H1 (cell line): ENCODE measurements at regions not wholly inside any gene's neighbourhood (a gene's known extent, or its start where the extent isn't known, plus 50 kb on each side); places are given as distances from the start of the nearest gene placed in this dataset.

Source experiments
- CTCF ChIA-PET: fragments of 300-600 bp; sonication (Branson Sonifier 250); formaldehyde crosslinking; loops from one replicate; lab custom pipeline; 2021; ENCODE audit not compliant: partially characterized antibody; lab: Charles Lee
- POLR2A ChIA-PET: fragments of 300-600 bp; sonication (Branson Sonifier 250); formaldehyde crosslinking; loops from one replicate; lab custom pipeline; 2021; ENCODE audit warnings: inconsistent platforms; ENCODE audit not compliant: partially characterized antibody; lab: Charles Lee
- DNase-seq, 2 experiments: peaks; one replicate each; pipeline versions ENCODE4 v3.0.0 to v3.0.0-alpha.2; 2010 to 2022; ENCODE audit warnings: low spot score in 2 of 2, low read depth in 1 of 2, mixed read lengths in 1 of 2
- FAIRE-seq: peaks from 2 replicates; lab custom pipeline; 2011; peaks lifted over from hg19 to GRCh38; lab: Jason Lieb, UNC
- H2AFZ ChIP-seq: 2 replicates; pipeline ENCODE4 v1.8.1; 2012; ENCODE audit warnings: low read length, inconsistent platforms
- H2AK5ac ChIP-seq: 2 replicates; pipeline ENCODE4 v1.6.1; 2013; ENCODE audit warnings: low read depth, low read length
- H2BK120ac ChIP-seq: replicated peaks from 2 replicates; pipeline ENCODE3; 2013; ENCODE audit warnings: low read depth, low read length, inconsistent platforms
- H2BK12ac ChIP-seq: 2 replicates; pipeline ENCODE4 v1.6.1; 2013; ENCODE audit warnings: low read depth, low read length
- H2BK15ac ChIP-seq: 2 replicates; pipeline ENCODE4 v1.6.1; 2013; ENCODE audit warnings: low read length
- H2BK20ac ChIP-seq: 2 replicates; pipeline ENCODE4 v1.6.1; 2013; ENCODE audit warnings: low read length
- H2BK5ac ChIP-seq: 2 replicates; pipeline ENCODE4 v1.6.1; 2013; ENCODE audit warnings: low read depth, low read length
- H3K14ac ChIP-seq: 2 replicates; pipeline ENCODE4 v1.6.1; 2013; ENCODE audit warnings: inconsistent platforms; ENCODE audit not compliant: insufficient read length
- H3K18ac ChIP-seq: 2 replicates; pipeline ENCODE4 v1.6.1; 2013; ENCODE audit warnings: low read length; ENCODE audit errors: extremely low read depth
- H3K23ac ChIP-seq: 2 replicates; pipeline ENCODE4 v1.6.1; 2013; ENCODE audit warnings: inconsistent platforms; ENCODE audit not compliant: insufficient read length
- H3K23me2 ChIP-seq: 2 replicates; pipeline ENCODE4 v1.6.1; 2013; ENCODE audit warnings: low read depth, low read length
- H3K27ac ChIP-seq: 2 replicates; pipeline ENCODE4 v1.6.1; 2011; ENCODE audit warnings: low read depth, low read length, inconsistent platforms
- H3K27me3 ChIP-seq, 4 experiments: replicated peaks in 1 of 4; 1 replicate in 1 of 4; 2 replicates in 3 of 4; pipeline versions ENCODE4 v1.6.1 to v1.8.1; 2011 to 2013; ENCODE audit warnings: low read length in 3 of 4, mild to moderate bottlenecking in 3 of 4, inconsistent platforms in 2 of 4, mixed read lengths in 2 of 4, moderate library complexity in 1 of 4; ENCODE audit not compliant: control insufficient read depth in 3 of 4, insufficient read depth in 3 of 4; ENCODE audit errors: extremely low read depth in 1 of 4
- H3K36me3 ChIP-seq, 4 experiments: 2 replicates each; pipeline versions ENCODE4 v1.6.1 to v1.8.1; 2011 to 2013; ENCODE audit warnings: mild to moderate bottlenecking in 4 of 4, low read length in 3 of 4, moderate library complexity in 2 of 4, control low read depth in 1 of 4, inconsistent platforms in 1 of 4; ENCODE audit not compliant: insufficient read depth in 4 of 4, control insufficient read depth in 2 of 4
- H3K4ac ChIP-seq: replicated peaks from 2 replicates; pipeline ENCODE3; 2013; ENCODE audit warnings: low read length, low read depth, mixed read lengths, inconsistent platforms; ENCODE audit not compliant: insufficient read length
- H3K4me1 ChIP-seq, 4 experiments: replicated peaks in 1 of 4; 1 replicate in 1 of 4; 2 replicates in 3 of 4; pipeline versions ENCODE4 v1.6.1 to v1.8.1; 2011 to 2013; ENCODE audit warnings: low read length in 3 of 4, inconsistent platforms in 2 of 4, mixed read lengths in 1 of 4; ENCODE audit not compliant: insufficient read depth in 4 of 4, control insufficient read depth in 3 of 4
- H3K4me2 ChIP-seq, 2 experiments: 2 replicates each; pipeline versions ENCODE4 v1.6.1 to v1.8.1; 2011 to 2013; ENCODE audit warnings: low read depth in 2 of 2, low read length in 2 of 2, control low read depth in 1 of 2, inconsistent platforms in 1 of 2, mild to moderate bottlenecking in 1 of 2; ENCODE audit not compliant: insufficient read depth in 1 of 2
- H3K4me3 ChIP-seq, 4 experiments: fragments of 200-600, 300-600 bp in 1 of 4; sonication (generic), shearing (Covaris generic), sonication (Bioruptor Twin) in 1 of 4; 2 replicates each; pipeline versions ENCODE4 v1.5.1 to v1.8.1; 2011 to 2016; ENCODE audit warnings: low read length in 4 of 4, low read depth in 3 of 4, control low read depth in 2 of 4, inconsistent platforms in 2 of 4, mild to moderate bottlenecking in 2 of 4, mixed read lengths in 1 of 4, moderate library complexity in 1 of 4; ENCODE audit not compliant: insufficient read depth in 2 of 4; ENCODE audit errors: extremely low read depth in 1 of 4
- H3K56ac ChIP-seq: replicated peaks from 2 replicates; pipeline ENCODE3; 2013; ENCODE audit warnings: low read depth, mild to moderate bottlenecking, mixed read lengths, low read length, inconsistent platforms; ENCODE audit not compliant: insufficient read length
- H3K79me1 ChIP-seq: 2 replicates; pipeline ENCODE4 v1.6.1; 2013; ENCODE audit warnings: low read depth, low read length, control low read depth
- H3K79me2 ChIP-seq, 2 experiments: 2 replicates each; pipeline versions ENCODE4 v1.6.1 to v1.8.1; 2012 to 2013; ENCODE audit warnings: low read length in 2 of 2, mild to moderate bottlenecking in 2 of 2, inconsistent platforms in 1 of 2; ENCODE audit not compliant: insufficient read depth in 2 of 2, control insufficient read depth in 1 of 2
- H3K9ac ChIP-seq, 4 experiments: replicated peaks in 1 of 4; 1 replicate in 1 of 4; 2 replicates in 3 of 4; pipeline versions ENCODE4 v1.6.1 to v1.8.1; 2011 to 2013; ENCODE audit warnings: low read depth in 3 of 4, low read length in 3 of 4, control low read depth in 2 of 4, mild to moderate bottlenecking in 2 of 4, moderate library complexity in 2 of 4, inconsistent platforms in 1 of 4; ENCODE audit errors: extremely low read depth in 1 of 4
- H3K9me3 ChIP-seq, 2 experiments: 2 replicates each; pipeline versions ENCODE4 v1.6.1 to v1.8.1; 2012 to 2013; ENCODE audit warnings: mild to moderate bottlenecking in 2 of 2, moderate library complexity in 2 of 2, control low read depth in 1 of 2, inconsistent platforms in 1 of 2, low read depth in 1 of 2, low read length in 1 of 2, mixed read lengths in 1 of 2; ENCODE audit not compliant: insufficient read depth in 2 of 2
- H4K20me1 ChIP-seq, 2 experiments: replicated peaks in 1 of 2; 2 replicates each; pipeline versions ENCODE3 to v1.8.1; 2011 to 2013; ENCODE audit warnings: inconsistent platforms in 2 of 2, low read length in 2 of 2, mild to moderate bottlenecking in 1 of 2; ENCODE audit not compliant: insufficient read depth in 2 of 2, control insufficient read depth in 1 of 2
- H4K5ac ChIP-seq: 2 replicates; pipeline ENCODE4 v1.6.1; 2013; ENCODE audit warnings: low read length, low read depth, mixed read lengths, inconsistent platforms; ENCODE audit not compliant: insufficient read length
- H4K8ac ChIP-seq: 2 replicates; pipeline ENCODE4 v1.8.0; 2013; ENCODE audit warnings: mild to moderate bottlenecking, moderate library complexity, low read length, inconsistent platforms; ENCODE audit not compliant: insufficient read depth; ENCODE audit errors: extremely low read depth
- H4K91ac ChIP-seq: replicated peaks from 2 replicates; pipeline ENCODE3; 2013; ENCODE audit warnings: low read length, mixed read lengths, inconsistent platforms; ENCODE audit not compliant: insufficient read length
- BCL11A ChIP-seq, 2 experiments: IDR thresholded peaks; one replicate each; pipeline ENCODE4 v1.6.1; 2011; ENCODE audit warnings: low read depth in 2 of 2, low read length in 2 of 2, mild to moderate bottlenecking in 2 of 2
- CBX5 ChIP-seq: fragments of 300-800, 300-1000 bp; sonication (generic); IDR thresholded peaks from 2 replicates; pipeline ENCODE4 v1.7.1; 2016; ENCODE audit warnings: antibody characterized with exemption, low read length, low read depth
- CEBPB ChIP-seq: IDR thresholded peaks from 2 replicates; pipeline ENCODE4 v1.6.1; 2012; ENCODE audit warnings: low read depth, low read length
- CREB1 ChIP-seq: IDR thresholded peaks from 2 replicates; pipeline ENCODE4 v1.6.1; 2012; ENCODE audit warnings: inconsistent platforms
- EZH2 ChIP-seq: fragments of 200-600 bp; sonication (generic); IDR thresholded peaks from 2 replicates; pipeline ENCODE4 v1.7.1; 2012; ENCODE audit warnings: low read depth, mild to moderate bottlenecking, moderate library complexity, low read length, inconsistent platforms; ENCODE audit not compliant: severe bottlenecking
- JUND ChIP-seq: IDR thresholded peaks from 2 replicates; pipeline ENCODE4 v1.6.1; 2011; ENCODE audit warnings: mild to moderate bottlenecking, improper control_type of control experiment, low read length
- POLR2A ChIP-seq, 2 experiments: IDR thresholded peaks; 1 replicate in 1 of 2; 2 replicates in 1 of 2; pipeline ENCODE4 v1.6.1; 2011; ENCODE audit warnings: low read depth in 2 of 2, low read length in 2 of 2, mild to moderate bottlenecking in 2 of 2; ENCODE audit errors: control extremely low read depth in 1 of 2
- RXRA ChIP-seq: IDR thresholded peaks from 2 replicates; pipeline ENCODE4 v1.6.1; 2011; ENCODE audit warnings: low read depth, mild to moderate bottlenecking, low read length, moderate library complexity; ENCODE audit not compliant: insufficient read depth
- SP2 ChIP-seq: IDR thresholded peaks from 2 replicates; pipeline ENCODE4 v1.6.1; 2012; ENCODE audit warnings: mild to moderate bottlenecking, low read length, inconsistent platforms
- TBP ChIP-seq: IDR thresholded peaks from 2 replicates; pipeline ENCODE4 v1.6.1; 2011; ENCODE audit warnings: low read depth, low read length, improper control_type of control experiment
- TEAD4 ChIP-seq: IDR thresholded peaks from 2 replicates; pipeline ENCODE4 v1.6.1; 2012; ENCODE audit warnings: low read depth, low read length, inconsistent platforms, mixed read lengths
- ZNF274 ChIP-seq: IDR thresholded peaks from 2 replicates; pipeline ENCODE4 v1.7.0; 2012; ENCODE audit warnings: low read length, borderline replicate concordance; ENCODE audit errors: extremely low read depth
- WGBS, 2 experiments: shearing (Covaris generic) in 1 of 2; methylation state at CpG; one replicate each; pipeline versions ENCODE4 v1.1.6 to v1.1.7; 2013 to 2015; ENCODE audit warnings: low lambda C conversion rate in 2 of 2, mixed read lengths in 2 of 2, inconsistent platforms in 1 of 2, low coverage in 1 of 2, missing lambda C conversion rate in 1 of 2; ENCODE audit not compliant: insufficient replicate concordance in 2 of 2, insufficient coverage in 1 of 2, insufficient read length in 1 of 2; ENCODE audit errors: extremely low coverage in 1 of 2, missing lambda C conversion rate in 1 of 2; 5-methylcytosine and 5-hydroxymethylcytosine counted together

DNA sequence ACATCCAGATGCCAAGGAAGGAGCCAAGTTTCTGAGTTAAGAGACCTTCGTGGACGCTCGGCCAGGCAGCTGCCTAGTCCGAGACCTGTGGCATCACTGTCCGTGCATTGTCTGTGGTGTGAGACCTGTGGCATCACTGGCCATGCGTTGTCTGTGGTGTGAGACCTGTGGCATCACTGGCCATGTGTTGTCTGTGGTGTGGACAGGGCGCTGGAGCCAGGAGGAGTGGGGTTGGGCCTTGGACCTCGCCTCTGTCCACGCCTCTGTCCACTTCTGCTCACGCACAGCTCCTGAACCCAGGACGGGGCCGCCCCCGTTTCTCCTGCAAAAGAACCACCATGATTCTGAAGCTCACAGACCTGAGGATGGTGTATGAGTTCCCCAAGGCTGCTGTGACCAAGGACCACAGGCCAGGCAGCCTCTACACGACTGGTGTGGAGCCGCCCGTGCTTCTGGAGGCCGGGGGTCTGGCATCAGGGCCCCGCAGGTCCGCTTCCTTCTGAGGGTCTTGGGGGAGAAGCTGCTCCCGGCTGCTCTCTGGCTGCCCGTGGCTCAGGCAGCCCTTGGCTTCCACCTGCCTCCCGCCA, 1218.3 kb downstream of the BRD1 start:
- Histone ChIP-seq H3K4me1 (peaks cover 0 to 3% (median 0%) of the 10 kb centered on the region in 4 experiments; a peak in 3 of 7 replicates), H3K27ac (no peak overlapping the region), H4K20me1 (peaks cover 0 to 14% of the 10 kb centered on the region in 2 experiments), H3K14ac (no peak overlapping the region), H2BK5ac (no peak overlapping the region), H3K4me3 (no peak overlapping the region), H3K4me2 (no peak overlapping the region), H2BK120ac (no peak overlapping the region), H3K79me1 (peaks cover 4% of the 10 kb centered on the region; the same call in 1 of the 2 replicates), H3K9me3 (peaks cover 0 to 3% of the 10 kb centered on the region in 2 experiments; a peak in 1 of 4 replicates), H3K36me3 (no peaks in the 10 kb centered on the region; a peak in 1 of 8 replicates), H3K9ac (no peak overlapping the region), H2AK5ac (no peak overlapping the region), H3K23ac (no peak overlapping the region), H3K4ac (no peak overlapping the region), H2AFZ (no peak overlapping the region), H4K5ac (no peak overlapping the region), H2BK15ac (no peak overlapping the region), H4K91ac (no peak overlapping the region), H3K18ac (no peak overlapping the region), H3K23me2 (peaks cover 7% of the 10 kb centered on the region), H3K56ac (no peak overlapping the region), H3K79me2 (peaks cover 0 to 8% of the 10 kb centered on the region in 2 experiments; a peak in 2 of 4 replicates), H4K8ac (0 out of 2 replicates have a peak overlapping the region, but pooled peaks have one; percentile 57), H2BK12ac (no peak overlapping the region), H2BK20ac (no peak overlapping the region), H3K27me3 (no peaks in the 10 kb centered on the region; a peak in 1 of 7 replicates)
- DNase-seq (no peak), FAIRE-seq (no peak)
- 95% methylated on average over 20 of the region's 22 CpGs; no CpG with 5 or more reads in 1 of the 2 experiments for WGBS, 2 experiments
- POLR2A ChIA-PET = no interaction called here
- CTCF ChIA-PET = interaction anchor here (1.0 kb wide), 1 partner anchor 14 kb away, joined by 3 read pairs; no protein-coding TSS in a partner anchor
- no peak for TF ChIP-seq CEBPB
- no peak for TF ChIP-seq ZNF274
- TF ChIP-seq TEAD4 = no peak
- no peak for TF ChIP-seq BCL11A (IDR thresholded peaks at IDR 0.05; ENCODE audit: low read depth in 2 of 2, low read length in 2 of 2)
- no peak for TF ChIP-seq JUND
- TF ChIP-seq EZH2 = no peak
- TF ChIP-seq TBP = no peak
- no peak for TF ChIP-seq RXRA
- no peak for TF ChIP-seq SP2
- no peak for TF ChIP-seq CREB1
- TF ChIP-seq CBX5 = no peak
- TF ChIP-seq POLR2A (IDR thresholded peaks at IDR 0.05; ENCODE audit: control extremely low read depth in 1 of 2, low read depth in 2 of 2, low read length in 2 of 2) = no peak
